SU-DHL-6 (cell line): ENCODE measurements at regions not wholly inside any gene's neighbourhood (a gene's known extent, or its start where the extent isn't known, plus 50 kb on each side); places are given as distances from the start of the nearest gene placed in this dataset.

Experiments used
- CTCF ChIP-seq: fragments of 200-600 bp; sonication (generic); IDR thresholded peaks from one replicate; pipeline ENCODE4 v1.5.1; 2017; ENCODE audit warnings: antibody characterized with exemption, mild to moderate bottlenecking, low read length, moderate library complexity; ENCODE audit not compliant: insufficient read depth, poor library complexity, severe bottlenecking
- EZH2phosphoT487 ChIP-seq: fragments of 200-600 bp; sonication (generic), shearing (Covaris generic); conservative IDR thresholded peaks from 2 replicates; pipeline ENCODE4 v1.6.1; 2018; ENCODE audit warnings: mild to moderate bottlenecking, antibody characterized with exemption, low read length, moderate library complexity, mixed read lengths

- peak; percentile 82 for TF ChIP-seq CTCF
- no peak for TF ChIP-seq EZH2phosphoT487
Observed at GRCh38 chr11:87722756-87723565, 452.3 kb downstream of the RAB38 start.
